PC-9 (cell line): ENCODE measurements at regions not wholly inside any gene's neighbourhood (a gene's known extent, or its start where the extent isn't known, plus 50 kb on each side); places are given as distances from the start of the nearest gene placed in this dataset.

Experiments used
- CTCF ChIP-seq: fragments of 200-600 bp; sonication (generic); conservative IDR thresholded peaks from 2 replicates; pipeline ENCODE4 v1.6.1; 2017; ENCODE audit warnings: mixed run types, antibody characterized with exemption, mild to moderate bottlenecking, moderate library complexity
- EZH2 ChIP-seq: fragments of 200-600 bp; sonication (generic); IDR thresholded peaks from 2 replicates; pipeline ENCODE4 v1.8.0; 2017; ENCODE audit warnings: antibody characterized with exemption, low read depth

GRCh38 chr15:45799508-45799907, 164.7 kb downstream of the SQOR start:
- no peak for TF ChIP-seq CTCF
- no peak for TF ChIP-seq EZH2
